HG02678 (cell line): ENCODE measurements at regions not wholly inside any gene's neighbourhood (a gene's known extent, or its start where the extent isn't known, plus 50 kb on each side); places are given as distances from the start of the nearest gene placed in this dataset.

ENCODE experiments used
- ATAC-seq: cut with Tn5 transposase; IDR thresholded peaks from one replicate; pipeline ENCODE4 v1.9.1; 2021; ENCODE audit warnings: mild to moderate bottlenecking, moderate library complexity; ENCODE audit not compliant: unreplicated experiment

- ATAC-seq: no peak
Observed at GRCh38 chr4:176005766-176006165, 59.9 kb upstream of the WDR17 start.

GRCh38 chr4:176009254-176009653 lies 56.4 kb upstream of the WDR17 start:
- no peak for ATAC-seq

GRCh38 chr4:176011529-176011928 lies 54.1 kb upstream of the WDR17 start:
- ATAC-seq: no peak

- peak; percentile 86 for ATAC-seq
Observed at GRCh38 chr4:176013476-176014247, 52.0 kb upstream of the WDR17 start.

GRCh38 chr4:176014583-176015108 lies 51.0 kb upstream of the WDR17 start:
- no peak for ATAC-seq
